HepG2 (cell line): ENCODE measurements at regions not wholly inside any gene's neighbourhood (a gene's known extent, or its start where the extent isn't known, plus 50 kb on each side); places are given as distances from the start of the nearest gene placed in this dataset.
A peak's percentile ranks its signal among the peaks of the same experiment; 100 is the strongest.

ENCODE experiments used
- ATRX ChIP-seq: sonication (generic); formaldehyde crosslinking; IDR thresholded peaks from 2 replicates; pipeline ENCODE4 v1.4.0; 2020; ENCODE audit warnings: missing genetic modification reagents, borderline replicate concordance
- DPF2 ChIP-seq: sonication (generic); formaldehyde crosslinking; IDR thresholded peaks from 2 replicates; pipeline ENCODE4 v1.4.0; 2020; ENCODE audit warnings: mild to moderate bottlenecking, low read depth, missing genetic modification reagents, borderline replicate concordance
- DRAP1 ChIP-seq: IDR thresholded peaks from 2 replicates; pipeline ENCODE4 v1.6.1; 2016; ENCODE audit warnings: missing genetic modification reagents, missing compliant biosample characterization
- FOXO1 ChIP-seq: sonication (generic); formaldehyde crosslinking; IDR thresholded peaks from 2 replicates; pipeline ENCODE4 v1.4.0; 2020; ENCODE audit warnings: missing genetic modification reagents
- GATAD1 ChIP-seq: IDR thresholded peaks from 2 replicates; pipeline ENCODE4 v1.6.1; 2016; ENCODE audit warnings: missing genetic modification reagents, missing compliant biosample characterization
- HMG20B ChIP-seq: conservative IDR thresholded peaks from 2 replicates; pipeline ENCODE4 v1.6.1; 2016; ENCODE audit warnings: missing genetic modification reagents, missing compliant biosample characterization
- HNF4A ChIP-seq: sonication (generic); formaldehyde crosslinking; IDR thresholded peaks from 2 replicates; pipeline ENCODE4 v1.4.0; 2020; ENCODE audit warnings: missing genetic modification reagents
- IRX3 ChIP-seq: sonication (generic); formaldehyde crosslinking; IDR thresholded peaks from 2 replicates; pipeline ENCODE4 v1.8.1; 2023; ENCODE audit warnings: mild to moderate bottlenecking, low read depth, missing genetic modification reagents, borderline replicate concordance
- REL ChIP-seq: sonication (generic); formaldehyde crosslinking; conservative IDR thresholded peaks from 2 replicates; pipeline ENCODE4 v1.8.0; 2022; ENCODE audit warnings: mild to moderate bottlenecking, missing genetic modification reagents, moderate library complexity
- SMAD3 ChIP-seq: sonication (generic); formaldehyde crosslinking; IDR thresholded peaks from 2 replicates; pipeline ENCODE4 v1.4.0; 2020; ENCODE audit warnings: missing genetic modification reagents
- SMARCE1 ChIP-seq: fragments of 450-650 bp; IDR thresholded peaks from 2 replicates; pipeline ENCODE4 v1.6.1; 2017; ENCODE audit warnings: borderline replicate concordance
- SUZ12 ChIP-seq: fragments of 150-350 bp; IDR thresholded peaks from 2 replicates; pipeline ENCODE4 v1.6.1; 2014; ENCODE audit warnings: low read depth, low read length
- TEAD2 ChIP-seq: sonication (generic); formaldehyde crosslinking; IDR thresholded peaks from 2 replicates; pipeline ENCODE4 v1.9.0; 2021; ENCODE audit warnings: missing genetic modification reagents
- ZBTB14 ChIP-seq: sonication (generic); formaldehyde crosslinking; IDR thresholded peaks from 2 replicates; pipeline ENCODE4 v1.4.0; 2020; ENCODE audit warnings: missing genetic modification reagents
- ZFP62 ChIP-seq: sonication (generic); formaldehyde crosslinking; IDR thresholded peaks from 2 replicates; pipeline ENCODE4 v1.4.0; 2020; ENCODE audit warnings: missing genetic modification reagents
- ZFP91 ChIP-seq: sonication (generic); formaldehyde crosslinking; IDR thresholded peaks from 2 replicates; pipeline ENCODE4 v1.9.0; 2022; ENCODE audit warnings: missing genetic modification reagents, mild to moderate bottlenecking, borderline replicate concordance
- ZNF3 ChIP-seq: IDR thresholded peaks from 2 replicates; pipeline ENCODE4 v1.7.0; 2017; ENCODE audit warnings: inconsistent platforms
- ZNF597 ChIP-seq: sonication (generic); formaldehyde crosslinking; IDR thresholded peaks from 2 replicates; pipeline ENCODE4 v1.5.0; 2020; ENCODE audit warnings: missing genetic modification reagents
- ZNF619 ChIP-seq: sonication (generic); formaldehyde crosslinking; IDR thresholded peaks from 2 replicates; pipeline ENCODE4 v1.4.0; 2020; ENCODE audit warnings: mild to moderate bottlenecking, missing genetic modification reagents
- ZNF672 ChIP-seq: sonication (generic); formaldehyde crosslinking; IDR thresholded peaks from 2 replicates; pipeline ENCODE4 v1.8.1; 2022; ENCODE audit warnings: missing genetic modification reagents
- ZNF704 ChIP-seq: sonication (generic); formaldehyde crosslinking; IDR thresholded peaks from 2 replicates; pipeline ENCODE4 v1.8.1; 2023; ENCODE audit warnings: mild to moderate bottlenecking, inconsistent platforms, moderate library complexity, missing genetic modification reagents, borderline replicate concordance
- ZNF773 ChIP-seq: sonication (generic); formaldehyde crosslinking; IDR thresholded peaks from 2 replicates; pipeline ENCODE4 v1.4.0; 2020; ENCODE audit warnings: missing genetic modification reagents, borderline replicate concordance
- ZUFSP ChIP-seq: sonication (generic); formaldehyde crosslinking; IDR thresholded peaks from 2 replicates; pipeline ENCODE4 v1.9.0; 2021; ENCODE audit warnings: missing genetic modification reagents, mild to moderate bottlenecking, borderline replicate concordance

GRCh38 chr17:72467841-72468653, 347.2 kb downstream of the SOX9 start (continued):
- TF ChIP-seq DPF2 (CRISPR knock-in tag), result no peak
- no peak for TF ChIP-seq SMARCE1
- TF ChIP-seq SMAD3 (CRISPR knock-in tag), result no peak
- TF ChIP-seq ZNF597 (CRISPR knock-in tag), result no peak
- TF ChIP-seq REL, result no peak
- no peak for TF ChIP-seq ZNF704 (CRISPR knock-in tag)
- TF ChIP-seq ZNF619 (CRISPR knock-in tag), result no peak
- TF ChIP-seq SUZ12, result no peak
- TF ChIP-seq IRX3 (CRISPR knock-in tag), result no peak
- no peak for TF ChIP-seq ZNF672
- TF ChIP-seq ZNF773 (CRISPR knock-in tag), result no peak
- TF ChIP-seq ZBTB14, result no peak
- no peak for TF ChIP-seq ZNF3
- no peak for TF ChIP-seq ZUFSP (CRISPR knock-in tag)
- TF ChIP-seq HMG20B (CRISPR knock-in tag), result no peak
- TF ChIP-seq GATAD1, result no peak
- TF ChIP-seq FOXO1 (CRISPR knock-in tag), result no peak
- 0 out of 2 replicates have a peak, but pooled peaks have one; percentile 24 for TF ChIP-seq ZFP91
- no peak for TF ChIP-seq ZFP62 (CRISPR knock-in tag)
- TF ChIP-seq HNF4A (CRISPR knock-in tag), result no peak
- TF ChIP-seq TEAD2 (CRISPR knock-in tag), result no peak
- TF ChIP-seq ATRX (CRISPR knock-in tag), result no peak
- no peak for TF ChIP-seq DRAP1 (CRISPR knock-in tag)
